GM03348 (cell line): ENCODE measurements at regions not wholly inside any gene's neighbourhood (a gene's known extent, or its start where the extent isn't known, plus 50 kb on each side); places are given as distances from the start of the nearest gene placed in this dataset.

Experiments used
- DNase-seq: peaks from one replicate; pipeline ENCODE4 v3.0.0; 2012; ENCODE audit warnings: low spot score

- no peak for DNase-seq
Measured at GRCh38 chr6:4294636-4295035, 159.3 kb upstream of the ECI2 start.

DNA sequence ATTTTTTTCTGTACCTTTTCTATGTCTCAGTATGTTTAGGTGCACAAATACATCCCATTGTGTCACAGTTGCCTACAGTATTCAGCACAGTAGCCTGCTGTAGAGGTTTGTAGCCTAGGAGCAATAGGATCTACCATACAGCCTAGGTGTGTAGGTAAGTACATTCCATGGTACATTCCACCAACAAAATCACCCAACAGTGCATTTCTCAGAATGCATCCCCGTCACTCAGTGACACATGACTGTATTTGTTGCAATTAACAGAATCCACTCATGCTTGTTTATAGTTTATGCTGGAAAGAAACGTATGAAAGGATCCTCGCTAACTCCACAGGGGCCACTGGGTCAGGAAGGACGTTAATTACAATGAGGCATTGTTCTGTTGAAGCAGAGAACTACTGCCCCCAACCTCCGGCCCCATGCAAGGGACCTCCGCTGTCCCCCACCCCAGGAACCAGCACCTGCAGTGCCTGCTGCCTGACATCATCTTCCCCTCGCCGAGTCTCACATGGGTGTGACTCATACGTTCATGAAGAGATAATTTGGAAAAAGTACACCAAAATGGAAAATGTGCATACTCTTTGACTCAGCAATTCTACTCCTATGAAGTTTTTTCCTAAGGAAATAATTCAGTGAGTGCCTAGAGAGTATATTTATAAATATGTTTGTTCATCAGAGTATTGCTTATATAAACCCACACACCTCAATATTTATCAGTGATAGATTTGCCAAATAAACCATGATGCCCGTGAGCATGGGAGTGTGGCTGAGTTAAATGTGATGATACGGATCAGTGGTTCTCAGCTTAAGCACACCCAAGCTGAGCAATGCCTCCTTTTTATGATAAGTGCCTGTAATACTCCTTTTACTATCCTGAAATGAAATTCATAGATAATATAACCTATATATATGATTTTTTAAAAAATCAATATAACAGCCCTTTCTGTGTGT, 156.4 kb upstream of the ECI2 start:
- DNase-seq: no peak

DNA sequence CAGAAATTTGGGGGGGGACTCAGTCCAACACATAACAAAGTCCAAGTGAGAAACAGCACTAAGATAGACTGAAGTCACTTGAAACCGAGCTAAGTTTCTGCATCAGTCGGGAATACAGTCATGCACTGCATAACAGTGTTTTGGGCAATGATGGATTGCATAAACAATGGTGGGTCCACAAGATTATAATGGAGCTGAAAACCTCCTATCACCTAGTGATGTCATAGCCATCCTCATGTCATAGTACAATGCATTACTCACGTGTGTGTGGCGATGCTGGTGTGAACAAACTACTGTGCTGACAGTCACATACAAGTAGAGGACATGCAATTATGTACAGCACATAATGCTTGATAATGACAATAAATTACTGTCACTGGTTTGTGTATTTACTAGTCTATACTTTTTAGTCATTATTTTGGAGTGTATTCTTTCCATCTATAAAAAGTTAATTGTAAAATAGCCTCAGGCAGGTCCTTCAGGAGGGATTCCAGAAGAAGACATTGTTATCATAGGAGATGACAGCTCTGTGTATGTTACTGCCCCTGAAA, 154.5 kb upstream of the ECI2 start:
- no peak for DNase-seq

DNA sequence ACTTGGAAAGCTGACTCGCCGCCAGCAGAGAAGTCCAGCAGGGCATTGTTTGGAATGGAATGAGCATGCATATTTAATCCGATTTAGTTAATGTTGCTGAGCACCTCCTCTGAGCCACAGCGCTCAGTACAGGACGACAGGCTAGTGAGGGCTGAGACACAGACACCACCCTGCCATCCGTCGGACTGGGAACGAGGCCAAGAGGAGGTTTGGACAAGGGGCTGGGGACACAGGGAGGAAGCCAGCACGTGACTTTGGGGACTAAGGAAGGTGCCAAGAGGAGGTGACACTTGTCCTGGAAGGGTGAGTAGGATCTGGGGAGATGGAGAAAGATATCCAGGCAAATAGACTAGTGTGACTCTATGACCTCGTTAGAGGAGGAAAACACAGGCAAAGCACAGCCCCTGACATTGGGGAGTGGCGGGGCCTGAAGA, 152.5 kb upstream of the ECI2 start:
- no peak for DNase-seq

DNA sequence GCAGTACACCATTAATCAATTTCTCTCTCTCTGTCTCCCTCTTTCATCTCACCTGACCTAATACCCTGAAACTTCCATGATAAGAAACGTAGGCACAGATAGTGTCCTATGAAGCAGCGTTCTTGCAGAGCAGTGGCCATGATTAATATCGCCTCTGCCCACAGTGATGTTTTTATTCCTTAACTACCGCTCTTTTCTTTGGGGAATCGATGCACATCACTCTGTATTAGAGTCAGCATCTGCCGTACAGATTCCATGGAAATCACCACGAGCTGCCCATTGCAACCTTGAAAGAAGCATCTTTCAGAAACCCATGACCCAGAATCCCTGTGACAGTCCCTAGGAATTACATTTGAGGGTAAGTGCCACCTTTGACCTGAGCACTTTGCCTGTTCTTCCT, 152.0 kb upstream of the ECI2 start:
- no peak for DNase-seq

DNA sequence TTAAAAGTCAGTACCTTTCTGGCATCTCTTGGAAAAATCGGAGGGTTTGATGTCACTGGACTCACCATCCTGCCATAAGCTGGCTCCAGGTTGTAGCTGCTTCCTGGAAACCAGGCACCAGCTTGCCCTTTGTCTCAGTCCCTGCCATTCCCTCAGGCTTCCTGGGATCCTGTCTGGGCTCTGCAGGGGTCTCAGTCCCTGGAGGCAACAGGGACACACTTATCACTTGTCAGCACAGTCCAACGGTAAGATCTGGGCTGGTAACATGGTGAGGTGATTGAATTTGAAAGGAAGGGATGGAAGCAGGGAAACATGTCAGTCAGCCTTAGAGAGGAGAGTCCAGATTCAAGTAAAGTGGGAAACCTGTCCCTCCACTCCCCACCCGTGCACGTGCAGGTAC, 147.6 kb upstream of the ECI2 start:
- no peak for DNase-seq

DNA sequence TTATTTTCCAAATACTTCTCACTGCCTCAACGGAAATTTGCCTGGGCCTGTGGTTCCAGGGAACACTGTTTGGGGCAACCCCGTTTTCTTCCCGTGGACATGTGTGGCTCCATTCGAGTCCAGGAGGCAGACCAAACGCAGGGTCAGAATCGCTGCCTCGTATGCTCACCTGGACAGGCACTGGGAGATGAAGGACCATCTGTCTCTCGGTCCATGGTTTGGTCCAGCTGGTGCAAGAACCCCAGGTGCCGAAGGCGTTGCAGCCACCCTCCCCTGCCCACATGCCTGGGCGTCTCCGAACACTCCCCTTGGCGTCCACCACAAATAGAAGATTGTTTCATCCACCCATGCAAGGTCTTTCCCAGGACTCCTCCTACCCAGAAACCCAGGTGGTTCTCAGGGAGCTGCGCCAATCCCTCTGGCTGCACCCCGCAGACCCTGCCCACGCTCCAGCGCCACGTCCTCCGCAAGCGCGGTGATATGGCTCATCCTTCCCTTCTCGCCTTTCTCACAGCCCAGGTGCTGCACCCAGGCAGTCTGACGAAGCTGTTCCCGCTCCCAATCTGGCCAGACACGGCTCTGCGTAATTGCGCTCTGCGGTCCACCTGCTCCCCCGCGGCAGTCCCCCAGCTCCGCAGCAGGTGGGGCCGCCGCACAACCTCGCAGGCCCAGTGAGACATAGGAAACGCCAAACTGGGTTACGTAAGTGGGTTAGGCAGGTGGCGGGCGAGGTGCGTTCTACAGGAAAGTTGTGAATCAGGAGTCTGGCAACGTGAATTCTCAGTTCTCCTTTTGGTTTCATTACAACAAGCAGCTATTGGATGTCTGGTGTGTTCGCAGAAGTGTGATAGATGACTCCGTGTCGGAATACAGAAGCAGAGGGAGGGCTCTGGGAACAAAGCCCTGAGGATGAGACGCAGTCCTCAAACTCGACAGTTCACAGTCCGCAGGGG, 146.2 kb upstream of the ECI2 start:
- DNase-seq: no peak

DNA sequence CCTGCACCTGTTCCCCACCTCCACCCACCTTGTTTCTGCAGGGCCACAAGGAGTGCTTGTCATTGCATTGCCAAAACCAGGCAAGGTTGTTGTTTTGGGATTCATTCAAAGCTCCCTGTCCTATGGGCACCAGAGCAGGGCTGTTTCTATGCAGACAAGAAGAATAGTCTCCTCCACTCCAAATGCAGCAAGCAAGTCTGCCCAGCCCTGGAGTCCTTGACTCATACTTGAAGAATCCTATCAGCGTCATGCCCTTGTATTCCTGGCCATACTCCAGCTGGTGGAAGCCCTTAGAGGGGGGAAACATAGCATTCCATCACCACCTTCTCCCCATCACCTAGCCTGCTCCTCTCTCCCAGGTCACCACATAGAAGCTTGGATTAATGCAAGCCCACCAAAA, 145.3 kb upstream of the ECI2 start:
- peak; percentile 80 for DNase-seq

GRCh38 chr6:4280031-4280430, 144.7 kb upstream of the ECI2 start:
- DNase-seq: no peak

DNA sequence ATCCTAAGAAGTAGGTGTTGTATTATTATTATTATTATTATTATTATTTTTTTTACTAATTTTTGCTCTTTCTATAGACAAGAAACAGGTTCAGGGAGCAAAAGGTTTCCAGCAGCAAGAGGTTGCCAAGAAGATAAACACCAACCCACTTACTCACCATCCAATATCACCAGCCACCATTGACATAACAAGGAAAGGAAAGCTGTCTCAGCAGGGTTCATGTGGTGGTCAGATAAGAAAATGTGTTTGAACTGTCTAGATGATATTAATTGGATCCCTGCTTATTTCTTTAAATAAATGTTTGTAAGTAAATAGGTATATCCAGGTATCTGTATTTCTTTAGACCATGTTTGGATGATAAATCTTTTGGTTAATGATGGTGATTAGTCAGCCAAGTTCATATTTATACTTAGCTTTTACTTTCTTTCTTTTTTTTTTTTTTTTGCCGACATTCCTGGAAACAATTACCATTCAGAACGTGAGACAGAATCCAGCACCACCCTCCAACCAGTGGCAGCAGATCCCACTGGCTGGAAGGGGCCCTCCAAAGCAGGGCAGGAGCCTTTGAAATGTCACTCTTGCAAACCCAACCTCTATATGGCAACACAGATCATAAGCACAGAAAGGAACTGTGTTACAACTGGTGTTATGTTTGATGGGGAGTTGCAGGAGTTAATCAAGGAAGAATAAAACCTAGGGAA, 139.2 kb upstream of the ECI2 start:
- DNase-seq: no peak

DNA sequence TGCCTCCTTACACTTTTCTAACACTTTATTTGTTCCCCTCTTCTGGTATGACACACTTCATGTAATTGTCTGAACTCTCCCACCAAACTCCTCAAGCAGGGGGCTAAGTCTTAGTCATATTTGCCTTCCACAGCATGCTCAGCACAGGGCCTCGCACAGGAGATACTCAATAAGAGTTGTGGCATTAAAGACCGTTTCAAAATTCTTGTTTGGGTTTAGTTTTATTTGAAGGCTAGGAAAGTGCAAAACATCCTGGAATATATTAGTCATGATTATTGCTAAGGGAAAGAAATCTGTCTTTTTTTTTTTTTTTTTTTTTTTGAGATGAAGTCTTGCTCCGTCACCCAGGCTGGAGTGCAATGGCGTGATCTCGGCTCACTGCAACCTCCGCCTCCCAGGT, 137.6 kb upstream of the ECI2 start:
- DNase-seq: no peak

DNA sequence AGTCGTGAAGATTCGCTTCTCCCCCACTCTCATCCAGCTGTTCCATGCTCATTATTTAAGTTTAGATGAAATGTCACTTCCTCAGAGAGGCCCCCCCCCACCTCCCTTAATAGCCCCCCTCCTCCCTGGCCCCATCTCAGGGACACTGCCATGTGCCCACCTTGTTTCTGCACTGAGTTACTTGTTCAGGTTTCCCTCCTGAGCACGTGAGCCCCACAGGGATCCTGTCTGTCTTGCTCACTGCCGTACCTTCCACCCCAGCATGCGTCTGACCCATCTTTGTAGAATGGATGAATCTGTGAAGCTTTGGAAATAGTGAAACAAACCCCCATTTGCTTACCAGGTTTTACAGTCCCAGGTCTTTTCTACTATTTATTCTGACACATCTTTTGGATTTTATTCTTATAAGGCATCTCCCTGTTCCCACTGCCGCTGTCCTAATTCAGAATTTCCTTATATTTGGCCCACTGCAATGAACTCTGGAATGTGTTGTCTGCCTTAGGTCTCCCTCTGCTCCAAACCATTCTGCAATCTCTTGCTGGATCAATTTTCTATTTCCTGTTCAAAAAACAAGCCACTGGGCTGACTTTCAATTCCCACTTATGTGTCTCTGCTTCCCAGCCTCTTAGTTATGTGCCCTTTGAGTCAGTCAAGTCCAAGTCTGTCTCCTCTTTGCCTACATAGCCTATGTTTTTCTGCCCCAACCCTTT, 136.5 kb upstream of the ECI2 start:
- peak; percentile 59 for DNase-seq

- peak; percentile 63 for DNase-seq
Measured at GRCh38 chr6:4270776-4271175, 135.4 kb upstream of the ECI2 start.

DNA sequence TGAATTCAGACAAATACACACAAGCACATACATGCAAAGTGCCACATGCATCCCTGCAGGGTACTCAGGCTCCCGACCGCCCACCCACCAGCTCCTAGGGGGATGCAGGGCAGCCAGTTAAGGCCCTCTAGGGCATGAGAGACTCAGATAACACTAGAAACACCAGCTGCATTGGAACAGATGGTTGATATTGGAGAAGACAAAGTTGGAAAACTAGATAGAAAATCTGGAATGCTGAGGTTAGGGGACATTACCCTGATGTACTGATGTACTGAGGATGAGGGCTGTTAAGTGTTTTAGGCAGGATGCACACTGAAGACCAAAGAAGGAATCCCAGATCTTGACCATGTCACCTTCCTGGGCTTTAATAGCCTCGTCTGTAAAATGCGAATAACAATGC, 134.6 kb upstream of the ECI2 start:
- DNase-seq: no peak

- no peak for DNase-seq
Measured at GRCh38 chr6:4268171-4268570, 132.8 kb upstream of the ECI2 start.

DNA sequence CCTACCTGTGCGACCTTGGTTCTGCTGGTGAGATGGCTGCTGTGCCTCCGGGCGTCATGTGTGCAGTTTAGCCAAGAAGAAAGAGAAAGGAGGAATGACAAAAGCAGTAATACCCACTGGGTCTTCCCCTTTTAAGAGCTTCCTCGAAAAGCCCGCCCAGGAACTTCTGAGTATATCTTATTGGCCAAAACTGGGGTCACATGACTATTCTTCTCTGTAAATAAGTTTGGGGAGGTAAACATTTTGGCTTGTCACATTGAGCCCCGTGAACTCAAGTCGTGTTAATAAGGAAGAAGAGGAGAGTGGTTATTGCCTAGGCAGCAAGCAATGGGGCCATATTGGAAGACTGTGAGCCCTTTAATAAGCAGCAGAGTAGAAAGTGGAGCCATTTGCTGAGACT, 130.4 kb upstream of the ECI2 start:
- no peak for DNase-seq

DNA sequence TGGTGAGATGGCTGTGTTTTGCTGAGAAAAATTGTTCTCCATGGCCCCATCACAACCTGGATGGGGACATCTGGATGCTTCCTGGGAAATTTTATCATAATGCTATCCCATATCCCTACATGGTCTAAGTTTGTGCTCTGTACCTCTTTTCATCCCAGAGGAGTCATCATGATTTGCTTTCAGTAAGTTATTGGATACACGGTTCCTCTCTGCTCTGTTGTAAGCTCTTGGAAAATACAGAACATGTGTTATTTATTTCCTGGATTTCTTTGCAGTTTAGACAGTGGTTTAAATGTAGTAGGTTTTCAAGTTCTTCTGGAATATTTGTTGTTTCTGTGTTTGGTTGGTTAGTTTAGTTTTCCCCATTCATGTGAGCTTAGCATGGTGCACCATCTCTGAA, 129.2 kb upstream of the ECI2 start:
- DNase-seq: no peak

DNA sequence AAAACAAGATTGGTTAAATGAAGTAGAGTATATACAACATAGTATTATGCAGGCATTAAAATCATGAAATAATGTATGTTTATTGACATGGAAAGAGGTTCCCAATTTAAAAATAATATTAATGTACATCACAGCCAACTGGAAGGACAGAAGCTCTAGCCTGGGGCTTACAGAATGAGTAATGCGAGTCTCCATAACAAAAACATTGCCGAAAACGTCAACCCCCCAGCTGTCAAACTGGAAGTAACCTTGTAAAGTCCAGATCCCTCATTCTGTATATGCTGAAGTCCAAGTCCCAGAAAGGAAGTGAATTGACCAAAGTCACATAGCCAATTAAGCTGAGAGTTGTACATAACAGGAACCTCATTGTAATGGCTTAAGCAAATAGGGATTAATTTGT, 128.7 kb upstream of the ECI2 start:
- DNase-seq: no peak

- DNase-seq: no peak
Measured at GRCh38 chr6:4262526-4262925, 127.2 kb upstream of the ECI2 start.

DNA sequence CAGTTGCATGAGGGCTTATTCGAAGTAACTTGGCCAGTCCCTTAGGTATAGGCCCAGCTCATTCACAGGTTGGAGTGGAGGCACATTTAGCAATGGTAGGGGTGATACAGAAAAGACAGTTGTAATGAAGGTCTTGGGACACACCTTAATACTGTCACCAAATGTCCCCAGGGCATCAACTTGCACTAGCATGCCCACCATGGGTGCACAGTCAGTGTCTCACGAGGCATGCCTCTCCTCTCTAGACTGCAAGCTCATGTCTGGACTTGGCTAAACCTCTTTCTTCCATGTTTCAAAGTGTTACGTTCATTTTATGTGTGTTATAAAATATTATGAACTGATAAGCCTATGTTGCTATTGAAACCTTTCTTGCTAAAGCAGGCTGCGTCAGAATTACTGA, 124.0 kb upstream of the ECI2 start:
- DNase-seq: no peak

DNA sequence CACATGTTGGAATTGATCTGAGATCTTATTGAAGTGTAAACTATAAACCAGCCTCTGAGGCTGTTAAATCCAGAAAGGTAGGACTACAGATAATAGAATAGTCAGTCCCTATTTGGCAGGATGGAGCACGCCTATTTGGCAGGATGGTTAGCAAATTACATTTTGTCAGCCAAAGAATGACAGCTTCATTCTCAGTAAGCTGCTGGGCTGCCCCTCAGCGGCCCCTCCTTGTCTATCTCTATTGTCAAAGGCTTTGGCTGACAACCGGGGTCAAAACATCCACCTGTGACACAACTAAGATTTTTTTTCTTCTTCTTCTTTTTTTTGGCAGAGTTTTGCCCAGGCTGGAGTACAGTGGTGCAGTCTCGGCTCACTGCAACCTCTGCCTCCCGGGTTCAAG, 123.4 kb upstream of the ECI2 start:
- DNase-seq: no peak
